GM19468 (cell line): ENCODE measurements at regions not wholly inside any gene's neighbourhood (a gene's known extent, or its start where the extent isn't known, plus 50 kb on each side); places are given as distances from the start of the nearest gene placed in this dataset.
"Not testable (repeated sequence)": the region's sequence is repeated elsewhere in the genome, so short reads cannot be mapped to it uniquely, and the experiment has no call there.

Experiments
- ATAC-seq: cut with Tn5 transposase; IDR thresholded peaks from one replicate; pipeline ENCODE4 v1.9.1; 2021; ENCODE audit warnings: mild to moderate bottlenecking, moderate library complexity, moderate number of reproducible peaks; ENCODE audit not compliant: unreplicated experiment; ENCODE audit errors: extremely low read depth

GRCh38 chr2:146734042-146734820 is 1110.6 kb upstream of the ACVR2A start:
- no peak for ATAC-seq

GRCh38 chr2:146730882-146731281 is 1113.9 kb upstream of the ACVR2A start:
- ATAC-seq: no peak

GRCh38 chr2:146721486-146721885 is 1123.3 kb upstream of the ACVR2A start:
- no peak for ATAC-seq

GRCh38 chr2:146720170-146720569 is 1124.7 kb upstream of the ACVR2A start:
- no peak for ATAC-seq

GRCh38 chr2:146716591-146716990 is 1128.2 kb upstream of the ACVR2A start:
- no peak for ATAC-seq

GRCh38 chr2:146709004-146709403 is 1135.8 kb upstream of the ACVR2A start:
- no peak for ATAC-seq

- no peak for ATAC-seq
Observed at GRCh38 chr2:146701183-146701582, 1143.6 kb upstream of the ACVR2A start.

- ATAC-seq: no peak
Observed at GRCh38 chr2:146697307-146697706, 1147.5 kb upstream of the ACVR2A start.

- not testable (repeated sequence) for ATAC-seq
Observed at GRCh38 chr2:146696787-146697186, 1148.0 kb upstream of the ACVR2A start.

GRCh38 chr2:146681991-146682390 is 1162.8 kb upstream of the ACVR2A start:
- no peak for ATAC-seq

- ATAC-seq: no peak
Observed at GRCh38 chr2:146678516-146678915, 1166.3 kb upstream of the ACVR2A start.

- no peak for ATAC-seq
Observed at GRCh38 chr2:146677280-146677679, 1167.5 kb upstream of the ACVR2A start.

GRCh38 chr2:146669735-146670134 is 1175.1 kb upstream of the ACVR2A start:
- no peak for ATAC-seq

- no peak for ATAC-seq
Observed at GRCh38 chr2:146666340-146666739, 1178.5 kb upstream of the ACVR2A start.

- no peak for ATAC-seq
Observed at GRCh38 chr2:146665800-146666199, 1179.0 kb upstream of the ACVR2A start.

GRCh38 chr2:146661473-146662096 is 1183.2 kb upstream of the ACVR2A start:
- ATAC-seq: no peak

- no peak for ATAC-seq
Observed at GRCh38 chr2:146659976-146660375, 1184.9 kb upstream of the ACVR2A start.

GRCh38 chr2:146652311-146652710 is 1192.5 kb upstream of the ACVR2A start:
- no peak for ATAC-seq

GRCh38 chr2:146651361-146651760 is 1193.5 kb upstream of the ACVR2A start:
- no peak for ATAC-seq

GRCh38 chr2:146642066-146642465 is 1202.8 kb upstream of the ACVR2A start:
- no peak for ATAC-seq

- no peak for ATAC-seq
Observed at GRCh38 chr2:146634230-146635097, 1210.4 kb upstream of the ACVR2A start.
